SKM-1 (cell line): ENCODE measurements at regions not wholly inside any gene's neighbourhood (a gene's known extent, or its start where the extent isn't known, plus 50 kb on each side); places are given as distances from the start of the nearest gene placed in this dataset.
"Not testable (repeated sequence)": the region's sequence is repeated elsewhere in the genome, so short reads cannot be mapped to it uniquely, and the experiment has no call there.

Experiments
- DNase-seq: peaks from one replicate; lab custom pipeline; 2025; ENCODE audit not compliant: unreplicated experiment; lab: John Stamatoyannopoulos, UW

DNA sequence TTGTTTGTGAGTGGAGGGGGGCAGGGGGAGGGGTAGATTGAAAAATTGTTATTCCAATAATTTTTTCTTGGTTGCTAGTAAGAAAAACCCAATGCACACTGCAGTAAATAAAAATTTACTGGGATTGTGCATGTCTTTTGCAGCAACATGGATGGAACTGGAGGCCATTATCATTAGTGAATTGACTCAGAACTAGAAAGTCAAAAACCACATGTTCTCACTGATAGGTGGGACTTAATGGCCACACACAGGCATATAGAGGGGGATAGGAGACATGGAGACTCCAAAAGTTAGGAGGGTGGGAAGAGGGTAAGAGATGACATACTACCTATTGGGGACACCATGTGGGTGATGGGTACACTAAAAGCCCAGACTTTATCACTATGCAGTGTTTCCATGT, 67.2 kb downstream of the BUB3 start:
- DNase-seq: no peak

DNA sequence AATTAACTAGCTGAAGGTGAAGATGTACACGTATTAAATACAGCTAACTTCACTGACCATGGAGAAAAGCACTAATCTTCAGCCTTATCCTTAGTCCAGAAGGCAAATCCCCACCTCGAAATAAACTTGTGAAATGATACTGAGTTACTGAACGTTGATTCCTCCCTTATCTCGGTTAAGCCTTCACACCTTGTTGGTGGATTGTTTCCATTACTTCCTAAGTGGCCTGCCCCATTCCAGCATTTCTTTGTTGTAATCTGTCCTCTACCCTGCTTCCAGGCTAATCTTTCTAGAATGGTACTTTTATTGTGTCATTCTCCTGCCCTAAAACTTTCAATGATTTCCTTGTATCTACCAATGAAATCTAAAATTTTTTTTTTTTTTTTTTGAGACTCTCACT, 68.6 kb downstream of the BUB3 start:
- no peak for DNase-seq

- DNase-seq: no peak
Observed at GRCh38 chr10:123227706-123228105, 73.5 kb downstream of the BUB3 start.

DNA sequence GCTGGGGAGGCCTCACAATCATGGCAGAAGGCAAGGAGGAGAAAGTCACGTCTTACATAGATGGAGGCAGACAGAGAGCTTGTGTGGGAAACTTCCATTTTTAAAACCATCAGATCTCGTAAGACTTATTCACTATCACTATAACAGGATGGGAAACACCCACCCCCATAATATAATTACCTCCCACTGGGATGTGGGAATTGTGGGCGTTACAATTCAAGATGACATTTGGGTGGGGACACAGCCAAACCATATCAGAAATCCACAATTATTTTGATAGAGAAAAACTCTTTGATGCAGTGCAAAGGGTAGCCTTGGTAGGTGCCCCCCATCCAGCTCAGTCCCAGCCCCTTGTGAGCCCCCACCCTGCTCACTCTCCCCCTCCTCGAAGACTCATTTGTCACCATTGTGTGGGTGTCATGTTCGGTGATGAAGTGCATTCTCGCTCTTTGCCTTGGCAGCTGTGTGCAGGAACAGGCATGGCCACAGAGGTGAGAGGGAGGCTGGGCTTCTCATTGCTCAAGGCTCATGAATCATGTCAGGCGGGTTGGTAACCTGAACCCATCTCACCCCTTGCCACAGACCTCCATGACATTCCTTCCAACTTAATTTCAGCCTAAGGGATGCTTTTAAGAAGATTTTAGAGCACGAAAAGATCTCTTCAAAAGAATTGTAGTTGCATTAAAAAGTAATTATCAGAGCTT, 75.9 kb downstream of the BUB3 start:
- DNase-seq: no peak

- DNase-seq: not testable (repeated sequence)
Observed at GRCh38 chr10:123232879-123233278, 78.7 kb downstream of the BUB3 start.

GRCh38 chr10:123235014-123235413, 80.8 kb downstream of the BUB3 start:
- not testable (repeated sequence) for DNase-seq

DNA sequence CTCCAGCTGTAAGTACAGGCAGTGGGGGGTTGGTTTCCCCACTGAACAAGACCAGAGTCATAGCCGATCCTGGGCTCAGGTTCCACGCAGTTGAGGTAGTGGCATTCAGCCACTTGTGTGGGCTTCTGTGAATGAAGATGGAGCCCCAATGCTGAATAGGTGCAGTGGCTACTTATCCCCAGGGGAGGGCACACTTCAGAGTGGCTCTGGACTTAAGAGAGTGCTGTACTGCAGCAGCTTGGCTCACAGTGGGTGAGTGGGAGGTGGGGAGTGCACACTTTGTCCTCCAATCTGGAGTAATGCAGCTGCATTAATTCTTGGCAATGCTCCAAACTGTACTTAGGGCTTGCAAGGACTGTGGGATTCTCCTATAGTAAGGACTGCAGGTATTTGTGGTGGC, 81.9 kb downstream of the BUB3 start:
- no peak for DNase-seq

GRCh38 chr10:123240250-123240649, 86.0 kb downstream of the BUB3 start:
- DNase-seq: no peak

GRCh38 chr10:123240776-123241175, 86.6 kb downstream of the BUB3 start:
- DNase-seq: no peak

DNA sequence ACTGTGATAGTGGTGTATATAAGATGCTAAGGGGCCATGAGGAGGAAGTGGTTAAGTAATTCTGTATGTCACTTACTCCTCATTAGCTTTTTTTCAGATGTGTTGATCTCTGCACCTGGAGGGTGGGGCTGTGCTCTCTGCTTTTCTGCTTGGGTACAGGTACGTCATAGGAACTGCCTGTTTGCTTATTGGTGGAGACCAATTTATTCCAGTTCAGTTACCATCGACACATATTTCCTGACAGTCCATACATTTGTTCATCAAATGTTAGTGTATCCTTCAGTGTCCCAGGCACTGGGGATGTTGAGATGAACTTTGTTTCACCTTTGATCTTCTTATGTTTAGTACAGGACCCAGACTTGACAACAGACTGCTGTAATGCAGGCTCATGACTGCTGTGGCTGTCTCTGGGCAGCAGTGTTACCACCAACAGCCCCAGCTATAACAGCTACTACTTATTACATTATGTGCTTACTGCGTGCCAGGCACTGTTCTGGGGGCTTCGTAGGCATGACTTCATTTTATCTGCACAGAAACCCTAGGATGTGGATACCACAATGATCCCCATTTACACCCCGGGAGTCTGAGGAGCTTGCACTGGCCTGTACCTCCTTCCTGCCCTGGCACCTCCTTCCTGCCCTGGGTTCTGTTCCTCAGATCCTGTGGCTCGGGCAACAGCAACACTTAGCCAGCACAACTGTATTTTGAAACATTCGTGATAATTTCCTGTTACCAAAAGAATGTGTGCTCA, 87.4 kb downstream of the BUB3 start:
- no peak for DNase-seq

DNA sequence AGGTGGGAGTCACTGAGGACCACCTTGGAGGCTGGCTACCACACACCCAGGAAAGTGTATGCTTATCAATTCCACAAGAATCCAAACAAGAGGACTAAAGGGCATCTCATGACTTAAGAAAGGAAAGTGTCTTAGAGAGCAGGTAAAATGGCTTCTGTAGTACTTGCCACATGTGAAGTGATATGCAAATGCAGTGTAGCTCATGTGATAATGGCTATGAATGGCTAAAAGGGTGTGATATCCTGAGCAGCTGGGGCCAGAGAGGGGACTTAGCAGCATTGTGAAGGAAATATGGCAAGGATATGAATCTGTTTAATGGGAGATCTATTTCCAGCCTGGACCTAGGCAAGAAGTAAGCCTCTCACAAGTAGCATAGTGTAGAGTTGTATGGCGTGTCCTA, 90.5 kb downstream of the BUB3 start:
- no peak for DNase-seq

GRCh38 chr10:123245264-123245663, 91.1 kb downstream of the BUB3 start:
- no peak for DNase-seq

DNA sequence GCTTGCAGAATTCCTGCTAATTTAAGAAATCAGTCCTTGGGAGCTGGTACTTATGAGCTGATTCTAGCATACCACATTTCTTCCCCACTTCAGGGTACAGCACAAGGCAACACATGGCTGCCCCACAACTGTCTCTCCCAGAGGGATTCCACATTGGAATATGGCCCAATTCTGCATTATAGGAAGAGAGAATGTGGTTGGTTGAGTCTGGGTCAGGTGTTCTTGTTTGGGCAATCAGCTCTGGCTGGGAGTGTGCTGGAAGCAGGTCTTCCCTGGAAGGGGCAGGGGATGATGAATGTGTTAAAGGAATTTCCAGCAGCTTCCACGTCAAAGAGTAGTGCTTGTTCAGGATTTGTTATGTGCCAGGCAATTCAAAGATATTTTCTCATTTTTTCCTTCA, 95.7 kb downstream of the BUB3 start:
- no peak for DNase-seq

DNA sequence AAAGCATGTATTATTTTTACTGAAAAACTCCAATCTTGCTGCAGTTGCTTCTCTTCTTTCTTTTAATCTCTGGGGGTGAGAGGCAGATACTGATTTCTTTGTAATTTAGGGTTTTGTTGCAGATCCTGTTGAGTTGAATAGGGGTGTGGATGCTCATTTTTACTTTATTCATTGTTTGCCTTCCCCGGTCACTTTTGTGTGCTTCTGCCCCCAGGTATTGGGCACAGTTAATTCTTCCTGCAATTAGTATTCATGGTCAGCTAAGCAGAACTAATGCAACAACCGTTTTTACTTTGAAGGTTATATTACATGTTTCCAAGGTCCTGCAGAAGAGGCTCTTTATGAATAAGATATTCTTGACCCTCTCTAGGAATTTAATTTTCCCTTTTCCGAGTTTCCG, 96.4 kb downstream of the BUB3 start:
- no peak for DNase-seq

GRCh38 chr10:123252779-123253178, 98.6 kb downstream of the BUB3 start:
- no peak for DNase-seq

GRCh38 chr10:123254343-123254742, 100.1 kb downstream of the BUB3 start:
- not testable (repeated sequence) for DNase-seq

GRCh38 chr10:123257904-123258456, 103.8 kb downstream of the BUB3 start:
- DNase-seq: no peak

DNA sequence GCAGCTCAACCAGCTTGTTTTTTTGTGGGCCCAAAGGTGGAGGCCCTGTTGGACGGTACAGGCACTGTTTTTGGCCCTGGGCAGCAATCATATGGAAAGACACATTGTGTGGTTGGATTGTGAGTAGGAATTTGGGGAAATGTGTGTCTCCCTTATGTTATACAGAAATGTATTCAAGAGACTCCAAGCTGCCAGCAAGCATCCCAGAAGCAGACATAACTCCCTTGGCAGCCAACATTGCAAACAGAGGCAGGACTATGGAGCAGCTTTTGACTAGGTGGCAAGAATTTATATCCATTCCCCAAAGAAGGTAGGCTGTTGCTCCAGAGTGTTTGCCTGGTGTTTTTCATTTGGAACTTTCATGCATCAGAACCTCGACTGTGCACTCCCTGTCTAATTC, 104.9 kb downstream of the BUB3 start:
- DNase-seq: no peak

DNA sequence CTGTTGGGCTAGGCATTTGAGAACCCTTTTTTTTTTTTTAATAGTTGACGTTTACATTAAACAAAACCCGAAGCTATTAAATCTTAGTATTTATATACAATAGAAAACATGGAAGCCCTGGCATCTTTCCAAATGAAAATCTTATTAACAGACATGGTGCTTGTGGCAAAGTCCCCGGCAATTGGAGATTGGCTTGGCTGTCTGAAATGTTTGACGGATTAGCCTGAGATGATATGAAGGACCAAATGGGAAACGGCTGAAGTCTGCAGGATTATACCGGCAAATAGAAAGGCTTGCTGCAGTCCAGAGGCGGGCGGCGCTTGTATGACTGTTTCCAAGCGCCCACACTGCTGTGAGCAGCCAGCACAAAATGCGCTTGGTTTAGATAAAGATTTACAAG, 105.6 kb downstream of the BUB3 start:
- DNase-seq: no peak

GRCh38 chr10:123262456-123262855, 108.3 kb downstream of the BUB3 start:
- no peak for DNase-seq

DNA sequence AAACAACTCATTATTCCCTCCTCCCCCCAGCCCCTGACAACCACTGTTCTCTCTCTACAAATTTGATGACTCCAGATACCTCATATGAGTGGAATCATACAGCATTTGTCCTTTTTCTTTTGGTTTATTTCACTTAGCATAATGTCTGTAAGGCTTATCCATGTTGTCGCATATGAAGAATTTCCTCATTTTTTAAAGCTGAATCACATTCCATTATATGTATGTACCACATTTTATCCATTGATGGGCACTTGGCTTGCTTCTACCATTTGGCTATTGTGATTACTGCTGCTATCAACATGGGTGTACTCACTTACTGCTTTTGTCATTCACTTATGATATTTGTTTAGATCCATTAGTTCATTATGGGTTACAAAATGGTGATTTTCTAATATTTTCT, 112.8 kb downstream of the BUB3 start:
- no peak for DNase-seq

- DNase-seq: no peak
Observed at GRCh38 chr10:123269017-123269552, 114.9 kb downstream of the BUB3 start.
